SU-DHL-6 (cell line): ENCODE measurements at regions not wholly inside any gene's neighbourhood (a gene's known extent, or its start where the extent isn't known, plus 50 kb on each side); places are given as distances from the start of the nearest gene placed in this dataset.

Source experiments
- EZH2phosphoT487 ChIP-seq: fragments of 200-600 bp; sonication (generic), shearing (Covaris generic); conservative IDR thresholded peaks from 2 replicates; pipeline ENCODE4 v1.6.1; 2018; ENCODE audit warnings: mild to moderate bottlenecking, antibody characterized with exemption, low read length, moderate library complexity, mixed read lengths
- TF ChIP-seq, protein P1 (sequence below): fragments of 200-600 bp; sonication (generic); IDR thresholded peaks from one replicate; pipeline ENCODE4 v1.5.1; 2017; ENCODE audit warnings: antibody characterized with exemption, mild to moderate bottlenecking, low read length, moderate library complexity; ENCODE audit not compliant: insufficient read depth, poor library complexity, severe bottlenecking

DNA sequence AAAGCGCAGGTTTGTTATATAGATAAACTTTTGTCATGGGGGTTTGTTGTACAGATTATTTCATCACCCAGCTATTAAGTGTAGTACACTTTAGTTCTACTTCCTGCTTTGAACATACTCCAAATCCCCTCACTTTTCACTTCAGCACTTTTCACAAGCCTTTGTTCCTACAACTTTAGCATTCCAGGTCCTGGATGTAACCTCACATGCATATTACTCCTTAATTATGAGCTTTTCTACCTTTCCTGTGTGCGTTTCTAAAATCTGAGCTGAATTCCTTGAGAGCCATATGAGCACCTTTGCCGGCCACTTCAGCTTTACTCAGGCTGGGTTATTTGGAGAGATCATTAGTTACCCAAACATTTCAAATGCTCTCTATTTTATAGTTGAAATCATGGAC is 179.2 kb upstream of the TNFAIP3 start:
- TF ChIP-seq, protein P1, sequence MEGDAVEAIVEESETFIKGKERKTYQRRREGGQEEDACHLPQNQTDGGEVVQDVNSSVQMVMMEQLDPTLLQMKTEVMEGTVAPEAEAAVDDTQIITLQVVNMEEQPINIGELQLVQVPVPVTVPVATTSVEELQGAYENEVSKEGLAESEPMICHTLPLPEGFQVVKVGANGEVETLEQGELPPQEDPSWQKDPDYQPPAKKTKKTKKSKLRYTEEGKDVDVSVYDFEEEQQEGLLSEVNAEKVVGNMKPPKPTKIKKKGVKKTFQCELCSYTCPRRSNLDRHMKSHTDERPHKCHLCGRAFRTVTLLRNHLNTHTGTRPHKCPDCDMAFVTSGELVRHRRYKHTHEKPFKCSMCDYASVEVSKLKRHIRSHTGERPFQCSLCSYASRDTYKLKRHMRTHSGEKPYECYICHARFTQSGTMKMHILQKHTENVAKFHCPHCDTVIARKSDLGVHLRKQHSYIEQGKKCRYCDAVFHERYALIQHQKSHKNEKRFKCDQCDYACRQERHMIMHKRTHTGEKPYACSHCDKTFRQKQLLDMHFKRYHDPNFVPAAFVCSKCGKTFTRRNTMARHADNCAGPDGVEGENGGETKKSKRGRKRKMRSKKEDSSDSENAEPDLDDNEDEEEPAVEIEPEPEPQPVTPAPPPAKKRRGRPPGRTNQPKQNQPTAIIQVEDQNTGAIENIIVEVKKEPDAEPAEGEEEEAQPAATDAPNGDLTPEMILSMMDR, result no peak
- no peak for TF ChIP-seq EZH2phosphoT487
